Activated effector memory CD4-positive, alpha-beta T cell treated with Interleukin-2 at 50 U/mL for 16 hours (primary cell): ENCODE measurements at regions not wholly inside any gene's neighbourhood (a gene's known extent, or its start where the extent isn't known, plus 50 kb on each side); places are given as distances from the start of the nearest gene placed in this dataset.
"Not testable (repeated sequence)": the region's sequence is repeated elsewhere in the genome, so short reads cannot be mapped to it uniquely, and the experiment has no call there.

Experiments used
- DNase-seq: peaks from one replicate; pipeline ENCODE4 v3.0.0-alpha.2; 2020

GRCh38 chr18:21928925-21929324 is 188.3 kb downstream of the MIB1 start:
- no peak for DNase-seq

GRCh38 chr18:21930177-21930576 is 189.6 kb downstream of the MIB1 start:
- no peak for DNase-seq

DNA sequence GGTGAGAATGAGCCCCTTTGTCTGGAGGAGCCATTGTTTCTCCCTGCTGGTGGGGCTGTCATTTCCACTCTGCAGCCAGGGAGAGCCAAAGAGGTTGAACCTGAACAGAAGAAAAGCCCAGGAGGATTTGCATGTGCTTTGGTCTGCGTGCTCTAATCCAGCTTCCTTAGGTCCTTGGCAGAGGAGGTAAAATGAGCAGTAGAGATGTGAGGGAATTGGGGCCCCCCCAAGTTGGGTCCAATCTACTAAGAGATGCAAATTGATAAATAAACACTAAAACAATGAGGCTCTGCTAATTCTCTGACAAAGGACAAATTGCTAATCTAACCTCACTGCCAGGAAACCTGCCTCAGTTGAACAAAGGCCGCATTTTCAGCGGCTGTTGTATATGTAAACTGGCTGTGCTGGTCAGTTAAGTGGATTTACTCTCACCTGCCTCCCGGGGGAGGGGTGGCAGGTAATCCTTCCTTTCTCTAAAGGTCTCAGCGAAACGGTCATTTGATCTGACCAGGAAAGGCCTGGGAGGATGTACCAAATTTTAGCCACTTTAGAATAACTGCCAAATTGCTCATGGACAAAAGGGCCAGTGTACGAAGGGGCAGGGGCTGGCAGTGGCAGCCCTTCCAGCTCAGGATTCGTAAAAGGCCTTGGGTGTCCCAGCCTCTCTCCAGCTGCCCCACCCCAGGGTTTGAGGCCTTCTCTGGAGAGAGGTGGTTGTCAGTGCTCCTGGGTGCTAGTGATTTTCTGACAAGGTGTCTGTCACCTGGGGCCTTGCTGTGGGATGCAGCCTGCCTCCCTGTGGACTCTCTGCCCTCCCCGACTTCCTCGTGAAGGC is 193.6 kb downstream of the MIB1 start:
- no peak for DNase-seq

DNA sequence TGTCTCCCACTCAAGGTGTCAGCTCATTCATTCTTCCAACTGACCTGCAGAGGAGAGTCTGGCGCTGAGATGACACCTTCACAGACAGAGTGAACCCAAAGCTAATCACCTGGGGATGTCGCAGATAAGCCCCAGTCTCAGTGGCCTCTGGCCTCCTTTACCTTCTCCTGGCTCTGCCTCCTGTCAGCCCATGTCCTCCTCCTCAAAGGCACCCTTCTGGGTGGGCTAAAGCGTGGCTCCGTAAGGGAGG is 194.1 kb downstream of the MIB1 start:
- DNase-seq: no peak

DNA sequence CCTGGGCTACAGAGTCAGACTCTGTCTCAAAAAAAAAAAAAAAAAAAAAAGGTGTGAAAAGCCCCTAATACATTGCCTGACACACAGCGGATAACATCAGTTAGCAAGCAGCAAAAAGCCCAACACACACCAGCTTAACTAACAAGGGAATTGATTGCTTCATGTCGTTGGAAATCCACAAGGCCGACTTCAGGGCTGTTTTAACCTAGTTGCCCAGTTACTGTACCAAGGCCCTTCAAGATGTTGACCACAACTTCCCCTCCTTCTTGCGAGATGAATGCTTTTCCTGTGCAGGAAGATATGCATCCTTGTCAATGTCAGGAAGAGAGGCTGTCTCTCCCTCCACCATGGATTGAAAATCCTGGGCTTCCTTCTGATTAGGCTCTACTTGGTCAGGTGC is 202.9 kb downstream of the MIB1 start:
- DNase-seq: no peak

DNA sequence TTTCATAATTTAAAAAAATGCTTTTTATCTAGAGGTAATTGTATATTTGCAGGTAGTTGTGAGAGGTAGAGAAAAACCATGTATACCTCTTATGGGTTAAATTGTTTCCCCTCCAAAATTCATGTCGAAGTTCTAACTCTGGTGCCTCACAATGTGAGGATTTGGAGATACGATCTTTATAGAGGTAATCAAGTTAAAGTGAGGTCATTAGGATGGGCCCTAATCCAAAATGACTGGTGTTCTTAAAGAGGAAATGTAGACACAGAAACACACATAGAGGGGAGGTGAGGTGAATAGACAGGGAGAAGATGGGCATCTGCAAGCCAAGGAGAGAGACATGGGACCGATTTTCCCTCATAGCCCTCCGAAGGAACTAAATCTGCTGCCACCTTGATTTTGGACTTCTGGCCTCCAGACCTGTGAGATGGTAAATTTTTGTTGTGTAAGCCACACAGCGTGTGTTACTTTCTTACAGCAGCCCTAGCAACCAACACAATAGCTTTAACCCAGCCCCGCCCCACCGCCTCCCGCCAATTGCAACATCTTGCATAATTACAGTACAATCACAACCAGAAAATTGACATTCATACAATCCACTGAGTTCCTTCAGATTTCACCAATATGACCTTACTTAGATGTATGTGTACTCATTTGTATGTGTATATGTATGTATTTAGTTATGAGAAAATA is 208.9 kb downstream of the MIB1 start:
- DNase-seq: no peak

DNA sequence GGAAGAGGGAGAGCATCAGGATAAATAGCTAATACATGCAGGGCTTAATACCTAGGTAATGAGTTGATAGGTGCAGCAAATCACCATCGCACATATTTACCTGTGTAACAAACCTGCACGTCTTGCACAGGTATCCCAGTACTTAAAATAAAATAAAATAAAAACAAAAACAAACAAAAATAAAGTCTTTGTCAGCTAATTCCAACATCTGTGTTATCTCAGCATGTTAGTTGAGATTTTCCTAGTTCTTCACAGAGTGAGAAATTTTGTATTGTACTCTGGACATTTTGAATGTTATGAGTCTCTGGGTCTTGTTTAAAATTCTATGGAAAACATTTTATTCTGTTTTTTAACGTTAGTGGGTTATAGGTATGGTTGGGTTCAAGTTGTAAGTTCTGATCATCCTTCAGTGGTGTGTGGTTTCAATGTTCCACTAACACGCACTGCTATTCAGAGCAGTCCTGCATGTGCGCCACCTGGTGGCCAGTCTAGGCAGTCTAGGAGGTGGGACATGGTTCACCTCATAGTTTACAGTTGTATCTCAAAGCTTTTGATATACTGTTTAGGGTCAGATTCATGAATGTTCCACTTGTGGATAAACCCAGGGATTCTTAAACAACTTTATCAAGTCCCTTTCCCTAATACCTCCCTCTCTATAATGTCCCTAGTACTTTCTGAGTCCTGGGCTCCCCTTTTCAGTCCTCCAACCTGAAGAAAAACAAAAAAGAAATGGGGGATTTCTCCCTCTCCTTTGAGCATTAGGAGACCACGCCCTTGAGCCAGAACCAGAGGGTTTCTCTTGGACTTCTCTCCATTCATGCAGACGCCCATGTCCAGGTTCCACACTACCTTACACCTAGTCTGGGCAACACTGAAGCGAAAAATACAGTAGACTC is 213.4 kb upstream of the GATA6 start:
- peak; percentile 60 for DNase-seq

DNA sequence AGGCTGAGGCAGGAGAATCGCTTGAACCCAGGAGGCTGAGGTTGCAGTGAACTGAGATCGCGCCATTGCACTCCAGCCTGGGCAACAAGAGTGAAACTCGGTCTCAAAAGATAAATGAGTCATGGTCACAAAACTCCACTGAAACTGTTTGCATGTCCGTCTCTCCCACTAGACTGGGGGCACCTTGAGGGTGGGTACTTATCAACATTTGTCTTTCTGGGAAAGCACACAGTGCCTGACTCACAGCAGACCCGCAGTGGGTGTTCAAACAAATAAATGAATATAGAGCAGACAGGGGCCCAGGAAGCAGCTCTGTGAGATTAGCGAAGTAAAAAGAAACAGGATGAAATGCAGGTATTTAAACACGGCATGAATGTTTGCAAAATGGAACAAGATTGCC is 211.1 kb upstream of the GATA6 start:
- no peak for DNase-seq

- DNase-seq: no peak
Measured at GRCh38 chr18:21958707-21959450, 210.5 kb upstream of the GATA6 start.

DNA sequence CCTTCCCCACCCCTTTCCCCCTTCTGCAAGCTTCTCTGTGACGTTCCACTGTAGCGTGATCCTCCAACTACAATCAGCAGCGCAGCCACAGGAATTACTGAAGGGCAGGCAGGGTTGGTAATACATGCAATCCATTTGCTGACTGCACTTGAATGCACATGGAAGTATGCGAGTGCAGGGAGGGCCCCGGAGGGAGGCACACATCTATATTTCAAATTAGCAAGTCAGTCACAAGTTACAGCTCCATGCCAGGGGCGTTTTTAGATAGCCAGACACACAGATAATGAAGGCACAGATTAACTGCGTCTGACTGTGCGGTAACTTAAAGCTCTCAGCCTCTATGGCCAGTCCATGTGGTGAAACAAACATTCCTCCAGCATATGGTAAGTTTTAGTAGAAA is 209.2 kb upstream of the GATA6 start:
- DNase-seq: no peak

DNA sequence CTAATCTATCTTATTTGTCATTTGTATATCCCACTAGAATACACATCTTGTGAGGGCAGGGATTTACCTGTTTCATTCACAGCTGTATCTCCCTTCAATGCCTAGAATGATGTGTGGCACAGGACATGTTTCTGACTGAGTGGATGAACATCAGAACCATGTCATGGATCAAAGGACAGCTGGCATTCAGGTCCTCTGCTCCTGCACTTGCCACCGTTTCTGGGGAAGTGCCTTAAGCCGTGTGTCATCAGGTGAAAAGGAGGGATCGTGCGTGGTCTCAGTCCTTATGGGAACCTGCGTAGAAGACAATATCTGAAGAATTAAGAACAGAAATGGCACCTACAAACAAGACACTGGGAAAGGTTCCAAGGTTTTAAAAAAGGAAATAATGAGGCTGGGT is 206.1 kb upstream of the GATA6 start:
- no peak for DNase-seq

DNA sequence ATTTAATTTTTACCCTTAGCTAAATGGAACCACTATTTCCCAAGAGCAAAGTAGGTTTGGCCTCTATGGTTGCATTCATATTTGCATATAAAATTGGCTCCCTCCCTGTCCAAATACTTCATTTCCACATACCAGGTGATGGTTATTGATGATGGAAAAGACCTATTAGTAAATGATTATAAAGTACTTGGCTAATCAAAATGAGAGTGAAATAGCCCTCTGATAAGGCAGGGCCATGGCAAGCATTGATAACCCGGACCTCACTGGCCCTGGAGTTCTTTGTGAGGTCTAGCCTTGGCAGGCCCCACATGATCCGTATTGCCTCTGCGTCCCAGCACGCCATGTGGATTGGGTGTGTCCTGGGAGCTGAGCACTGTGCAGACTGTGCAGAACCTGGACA is 201.1 kb upstream of the GATA6 start:
- DNase-seq: no peak

DNA sequence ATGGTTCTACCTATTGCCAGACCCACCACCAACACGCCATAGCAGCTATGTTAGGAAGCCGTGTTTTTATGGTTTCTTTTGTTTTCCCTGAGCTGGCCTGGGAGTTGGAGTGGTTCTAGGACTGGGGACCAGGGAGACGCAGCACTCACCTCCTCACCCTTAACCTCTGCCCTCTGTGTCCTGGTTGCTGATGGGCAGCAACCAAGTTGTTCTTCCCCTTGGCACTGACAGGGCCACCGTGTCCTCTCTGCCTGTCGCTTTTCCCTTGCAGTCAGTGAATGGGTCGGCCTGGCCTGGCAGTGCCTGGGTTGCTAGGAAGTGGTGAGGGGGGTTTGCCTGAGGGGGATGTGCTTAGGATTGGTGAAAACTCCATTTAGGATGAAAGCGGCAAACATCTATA is 197.1 kb upstream of the GATA6 start:
- no peak for DNase-seq

- not testable (repeated sequence) for DNase-seq
Measured at GRCh38 chr18:21975954-21976353, 193.4 kb upstream of the GATA6 start.

GRCh38 chr18:21978546-21979170 is 190.7 kb upstream of the GATA6 start:
- DNase-seq: no peak

- no peak for DNase-seq
Measured at GRCh38 chr18:21979171-21979560, 190.2 kb upstream of the GATA6 start.

- no peak for DNase-seq
Measured at GRCh38 chr18:21979759-21980158, 189.6 kb upstream of the GATA6 start.

DNA sequence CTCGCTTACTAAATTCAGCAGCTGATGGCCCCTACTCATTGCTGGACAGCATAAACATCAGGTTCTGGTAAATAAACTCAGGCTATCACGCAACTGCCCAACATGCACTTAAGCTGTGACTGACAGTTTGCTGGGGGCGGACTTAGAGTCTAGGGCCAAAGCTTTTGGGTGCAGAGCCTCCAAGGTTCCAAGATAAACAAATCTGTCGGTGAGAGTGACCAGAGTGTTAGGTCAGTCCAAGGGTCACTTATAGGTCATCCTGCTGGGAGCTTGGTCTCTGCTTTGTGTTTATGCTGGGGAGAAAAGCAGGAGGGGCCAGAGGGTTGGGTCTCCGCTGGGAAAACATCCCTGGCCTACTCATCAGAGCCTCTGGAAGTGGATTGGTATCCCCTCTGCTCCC is 188.6 kb upstream of the GATA6 start:
- no peak for DNase-seq

GRCh38 chr18:21981489-21981888 is 187.9 kb upstream of the GATA6 start:
- not testable (repeated sequence) for DNase-seq

GRCh38 chr18:21991081-21991534 is 178.3 kb upstream of the GATA6 start:
- no peak for DNase-seq

GRCh38 chr18:21991886-21992285 is 177.5 kb upstream of the GATA6 start:
- no peak for DNase-seq

GRCh38 chr18:21996351-21996826 is 173.0 kb upstream of the GATA6 start:
- DNase-seq: no peak
